HCT116 (cell line): ENCODE measurements at regions not wholly inside any gene's neighbourhood (a gene's known extent, or its start where the extent isn't known, plus 50 kb on each side); places are given as distances from the start of the nearest gene placed in this dataset.

ENCODE experiments used
- ATAC-seq: fragments of 200-7000 bp; cut with Tn5 transposase; 2 replicates; pipeline ENCODE4 v1.9.1; 2020; ENCODE audit warnings: mild to moderate bottlenecking, moderate library complexity
- BruUV-seq: library from RNA; stranded (reverse); fragments of 400-500 nt; replicated peaks from 2 replicates; lab custom pipeline; 2021; lab: Mats Ljungman, UMichigan
- CTCF ChIA-PET: fragments of 300-600 bp; sonication (Branson Sonifier 250); formaldehyde crosslinking; loops from one replicate; lab custom pipeline; 2021; ENCODE audit warnings: antibody characterized with exemption; lab: Charles Lee
- POLR2A ChIA-PET: fragments of 300-600, 350-600 bp; sonication (Branson Sonifier 250); formaldehyde crosslinking; loops from one replicate; lab custom pipeline; 2021; ENCODE audit warnings: antibody characterized with exemption; lab: Charles Lee
- RAD21 ChIA-PET, 2 experiments: fragments of 300-600 bp; sonication (Branson Sonifier 250); formaldehyde crosslinking; loops; one replicate each; lab custom pipeline; 2023; ENCODE audit warnings: low total read pairs in 2 of 2; ENCODE audit not compliant: uncharacterized antibody in 2 of 2, unreplicated experiment in 2 of 2, low non-redundant PET in 1 of 2; lab: Charles Lee
- DNase-seq: peaks from one replicate; pipeline ENCODE4 v3.0.0-alpha.2; 2010; ENCODE audit warnings: low read depth, low spot score
- H2AFZ ChIP-seq: fragments of 200-600 bp; shearing (Covaris generic), sonication (generic); 2 replicates; pipeline ENCODE4 v1.6.1; 2017; ENCODE audit warnings: low read depth, mixed run types, mixed read lengths, antibody characterized with exemption, low read length; ENCODE audit not compliant: poor library complexity, severe bottlenecking
- H3K27ac ChIP-seq: 2 replicates; pipeline ENCODE4 v1.5.1; 2012; ENCODE audit warnings: low read depth, low read length
- H3K27me3 ChIP-seq: fragments of 200-600 bp; sonication (generic); 2 replicates; pipeline ENCODE4 v1.6.1; 2016; ENCODE audit warnings: mixed run types, low read length, mixed read lengths; ENCODE audit not compliant: insufficient read depth
- H3K36me3 ChIP-seq, 2 experiments: fragments of 200-500 bp in 1 of 2; fragments of 200-600 bp in 1 of 2; sonication (Bioruptor generic) in 1 of 2; sonication (generic) in 1 of 2; 2 replicates each; pipeline versions ENCODE4 v1.5.1 to v1.6.1; 2014 to 2016; ENCODE audit warnings: low read length in 2 of 2, inconsistent platforms in 1 of 2, mixed read lengths in 1 of 2, mixed run types in 1 of 2; ENCODE audit not compliant: insufficient read depth in 2 of 2, control insufficient read depth in 1 of 2
- H3K4me1 ChIP-seq, 2 experiments: fragments of 200-600 bp in 1 of 2; sonication (generic) in 1 of 2; 2 replicates each; pipeline versions ENCODE4 v1.5.1 to v1.6.1; 2012 to 2017; ENCODE audit warnings: low read length in 2 of 2, inconsistent platforms in 1 of 2, mild to moderate bottlenecking in 1 of 2, mixed read lengths in 1 of 2, mixed run types in 1 of 2, moderate library complexity in 1 of 2; ENCODE audit not compliant: insufficient read depth in 2 of 2, control insufficient read depth in 1 of 2
- H3K4me2 ChIP-seq: fragments of 200-600 bp; sonication (generic); 2 replicates; pipeline ENCODE4 v1.6.1; 2017; ENCODE audit warnings: mixed run types, low read length, mixed read lengths
- H3K4me3 ChIP-seq, 2 experiments: fragments of 200-600 bp in 1 of 2; sonication (generic) in 1 of 2; replicated peaks in 1 of 2; 2 replicates each; pipeline ENCODE4 v1.5.1; 2011 to 2016; ENCODE audit warnings: low read length in 2 of 2, control low read depth in 1 of 2, low read depth in 1 of 2, mild to moderate bottlenecking in 1 of 2, mixed read lengths in 1 of 2, mixed run types in 1 of 2
- H3K79me2 ChIP-seq: fragments of 200-600 bp; sonication (generic); 2 replicates; pipeline ENCODE4 v1.6.1; 2017; ENCODE audit warnings: mild to moderate bottlenecking, mixed run types, low read length, moderate library complexity, mixed read lengths; ENCODE audit not compliant: insufficient read depth
- H3K9ac ChIP-seq: fragments of 200-600 bp; sonication (generic); 2 replicates; pipeline ENCODE4 v1.6.1; 2016; ENCODE audit warnings: low read length, mixed read lengths
- H3K9me2 ChIP-seq: fragments of 200-600 bp; sonication (generic), shearing (Covaris generic); 2 replicates; pipeline ENCODE4 v1.6.1; 2017; ENCODE audit warnings: mixed run types, mild to moderate bottlenecking, moderate library complexity; ENCODE audit not compliant: insufficient read depth
- H3K9me3 ChIP-seq, 2 experiments: fragments of 200-500 bp in 1 of 2; fragments of 200-600 bp in 1 of 2; sonication (Bioruptor generic) in 1 of 2; sonication (generic) in 1 of 2; 2 replicates each; pipeline ENCODE4 v1.6.1; 2014 to 2017; ENCODE audit warnings: low read length in 2 of 2, mixed read lengths in 2 of 2, inconsistent platforms in 1 of 2, low read depth in 1 of 2, mild to moderate bottlenecking in 1 of 2, mixed run types in 1 of 2, moderate library complexity in 1 of 2; ENCODE audit not compliant: control insufficient read depth in 1 of 2, insufficient read depth in 1 of 2
- H4K20me1 ChIP-seq: fragments of 200-600 bp; sonication (generic), shearing (Covaris generic); 2 replicates; pipeline ENCODE4 v1.6.1; 2017; ENCODE audit warnings: mixed run types, mild to moderate bottlenecking, moderate library complexity; ENCODE audit not compliant: insufficient read depth
- CBX3 ChIP-seq: IDR thresholded peaks from 2 replicates; pipeline ENCODE4 v1.6.1; 2012; ENCODE audit warnings: low read depth
- ELF1 ChIP-seq: IDR thresholded peaks from 2 replicates; pipeline ENCODE4 v1.6.1; 2012; ENCODE audit warnings: low read depth, borderline replicate concordance
- REST ChIP-seq: IDR thresholded peaks from 2 replicates; pipeline ENCODE4 v1.6.1; 2012; ENCODE audit warnings: low read depth
- SP1 ChIP-seq: IDR thresholded peaks from 2 replicates; pipeline ENCODE4 v1.6.1; 2012; ENCODE audit warnings: low read depth
- YY1 ChIP-seq: IDR thresholded peaks from 2 replicates; pipeline ENCODE4 v1.6.1; 2011; ENCODE audit warnings: low read length, low read depth, moderate library complexity, mild to moderate bottlenecking; ENCODE audit not compliant: insufficient replicate concordance; ENCODE audit errors: extremely low read depth
- ZBTB33 ChIP-seq: IDR thresholded peaks from 2 replicates; pipeline ENCODE4 v1.6.1; 2011; ENCODE audit warnings: mild to moderate bottlenecking, low read length, moderate library complexity; ENCODE audit not compliant: insufficient replicate concordance; ENCODE audit errors: extremely low read depth
- ZNF274 ChIP-seq: fragments of 200-500 bp; sonication (Bioruptor generic); IDR thresholded peaks from 2 replicates; pipeline ENCODE4 v1.6.1; 2014; ENCODE audit warnings: mild to moderate bottlenecking, low read depth, low read length, inconsistent platforms
- intact Hi-C: fragments of 100-400 bp; cut with micrococcal nuclease; formaldehyde crosslinking; loops from 2 replicates; pipeline ENCODE4 v1.10.0; 2022

GRCh38 chr4:78703079-78703478 is 73.1 kb upstream of the BMP2K start:
- intact Hi-C loops: no loop called here
- ATAC-seq: no peak
- CTCF ChIA-PET: no interaction called here

More at GRCh38 chr4:78703079-78703478, 73.1 kb upstream of the BMP2K start:
- TF ChIP-seq SP1: no peak
- TF ChIP-seq REST: no peak
- no peak for TF ChIP-seq YY1
- TF ChIP-seq ZNF274: no peak
- no peak for TF ChIP-seq ELF1
- TF ChIP-seq CBX3: no peak
- no peak for TF ChIP-seq ZBTB33
- peaks cover 0 to 8% of the 10 kb centered on the region in 2 experiments; a peak in 2 of 4 replicates for H3K4me1 ChIP-seq
- no peak overlapping the region for H3K4me2 ChIP-seq
- H3K79me2 ChIP-seq: no peaks in the 10 kb centered on the region
- no peaks in the 10 kb centered on the region for H3K36me3 ChIP-seq
- no peak overlapping the region for H2AFZ ChIP-seq
- POLR2A ChIA-PET: no interaction called here
- H3K9me2 ChIP-seq: no peaks in the 10 kb centered on the region
- H3K9me3 ChIP-seq: no peaks in the 10 kb centered on the region; a peak in 1 of 4 replicates
- no peak overlapping the region for H3K4me3 ChIP-seq
- no peak for DNase-seq
- H3K9ac ChIP-seq: no peak overlapping the region
- H3K27me3 ChIP-seq: no peaks in the 10 kb centered on the region
- no TSS peak for BruUV-seq
- no peaks in the 10 kb centered on the region for H4K20me1 ChIP-seq
- RAD21 ChIA-PET: no interaction called here
- H3K27ac ChIP-seq: no peak overlapping the region
